DMS114 treated with DMSO at 0.1 percent for 48 hours (cell line): ENCODE measurements at regions not wholly inside any gene's neighbourhood (a gene's known extent, or its start where the extent isn't known, plus 50 kb on each side); places are given as distances from the start of the nearest gene placed in this dataset.
"Not testable (repeated sequence)": the region's sequence is repeated elsewhere in the genome, so short reads cannot be mapped to it uniquely, and the experiment has no call there.

Experiments
- DNase-seq: peaks from one replicate; lab custom pipeline; 2025; ENCODE audit not compliant: unreplicated experiment; lab: John Stamatoyannopoulos, UW

- DNase-seq = no peak
Observed at GRCh38 chr13:67977066-67977465, 746.9 kb upstream of the PCDH9 start.

- DNase-seq = no peak
Observed at GRCh38 chr13:67971291-67971690, 741.2 kb upstream of the PCDH9 start.

- DNase-seq = no peak
Observed at GRCh38 chr13:67967031-67967430, 736.9 kb upstream of the PCDH9 start.

- DNase-seq = no peak
Observed at GRCh38 chr13:67966065-67966464, 735.9 kb upstream of the PCDH9 start.

GRCh38 chr13:67964986-67965385 lies 734.9 kb upstream of the PCDH9 start:
- no peak for DNase-seq

GRCh38 chr13:67964091-67964490 lies 734.0 kb upstream of the PCDH9 start:
- DNase-seq = no peak

- no peak for DNase-seq
Observed at GRCh38 chr13:67961331-67961730, 731.2 kb upstream of the PCDH9 start.

- no peak for DNase-seq
Observed at GRCh38 chr13:67951431-67951830, 721.3 kb upstream of the PCDH9 start.

GRCh38 chr13:67950603-67951002 lies 720.5 kb upstream of the PCDH9 start:
- no peak for DNase-seq

GRCh38 chr13:67946131-67946530 lies 716.0 kb upstream of the PCDH9 start:
- no peak for DNase-seq

- no peak for DNase-seq
Observed at GRCh38 chr13:67943116-67943515, 713.0 kb upstream of the PCDH9 start.

GRCh38 chr13:67935626-67936025 lies 705.5 kb upstream of the PCDH9 start:
- DNase-seq = no peak

- no peak for DNase-seq
Observed at GRCh38 chr13:67934617-67935330, 704.6 kb upstream of the PCDH9 start.

GRCh38 chr13:67932991-67933390 lies 702.9 kb upstream of the PCDH9 start:
- DNase-seq = no peak

- no peak for DNase-seq
Observed at GRCh38 chr13:67917291-67917987, 687.3 kb upstream of the PCDH9 start.

- DNase-seq = no peak
Observed at GRCh38 chr13:67916650-67917049, 686.5 kb upstream of the PCDH9 start.

- DNase-seq = no peak
Observed at GRCh38 chr13:67914535-67914934, 684.4 kb upstream of the PCDH9 start.

- DNase-seq = not testable (repeated sequence)
Observed at GRCh38 chr13:67902960-67903359, 672.8 kb upstream of the PCDH9 start.

GRCh38 chr13:67880916-67881315 lies 650.8 kb upstream of the PCDH9 start:
- DNase-seq = no peak

GRCh38 chr13:67878376-67878775 lies 648.2 kb upstream of the PCDH9 start:
- no peak for DNase-seq

- no peak for DNase-seq
Observed at GRCh38 chr13:67877031-67877430, 646.9 kb upstream of the PCDH9 start.

GRCh38 chr13:67867206-67867605 lies 637.1 kb upstream of the PCDH9 start:
- no peak for DNase-seq

GRCh38 chr13:67860315-67860714 lies 630.2 kb upstream of the PCDH9 start:
- no peak for DNase-seq
